HL-60/S4 treated with retinoic acid at 250 ng/mL for 4 days and 3 days (cell line): ENCODE measurements at regions not wholly inside any gene's neighbourhood (a gene's known extent, or its start where the extent isn't known, plus 50 kb on each side); places are given as distances from the start of the nearest gene placed in this dataset.

Experiments
- in situ Hi-C: fragments of 300-500 bp; cut with MboI; formaldehyde crosslinking; loops from 2 replicates; pipeline ENCODE4 v1.7.0; 2022; ENCODE audit warnings: low sequenced_read_pairs

DNA sequence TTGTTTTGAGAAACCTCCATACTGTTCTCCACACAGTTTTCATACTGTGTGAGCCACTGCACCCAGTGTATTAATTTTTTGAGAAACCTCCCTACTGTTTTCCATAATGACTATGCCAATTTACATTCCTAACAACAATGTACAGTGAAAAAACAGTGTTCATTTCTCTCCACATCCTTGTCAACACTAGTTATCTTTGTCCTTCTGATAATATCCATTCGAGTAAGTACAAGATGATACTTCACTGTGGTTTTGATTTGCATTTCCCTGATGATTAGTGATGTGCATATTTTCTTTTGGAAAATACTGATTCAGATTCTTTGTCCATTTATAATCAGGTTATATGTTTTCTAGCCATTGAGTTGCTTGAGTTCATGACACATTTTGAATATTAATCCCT, 462.0 kb downstream of the CDH11 start:
- in situ Hi-C loops: no loop called here

DNA sequence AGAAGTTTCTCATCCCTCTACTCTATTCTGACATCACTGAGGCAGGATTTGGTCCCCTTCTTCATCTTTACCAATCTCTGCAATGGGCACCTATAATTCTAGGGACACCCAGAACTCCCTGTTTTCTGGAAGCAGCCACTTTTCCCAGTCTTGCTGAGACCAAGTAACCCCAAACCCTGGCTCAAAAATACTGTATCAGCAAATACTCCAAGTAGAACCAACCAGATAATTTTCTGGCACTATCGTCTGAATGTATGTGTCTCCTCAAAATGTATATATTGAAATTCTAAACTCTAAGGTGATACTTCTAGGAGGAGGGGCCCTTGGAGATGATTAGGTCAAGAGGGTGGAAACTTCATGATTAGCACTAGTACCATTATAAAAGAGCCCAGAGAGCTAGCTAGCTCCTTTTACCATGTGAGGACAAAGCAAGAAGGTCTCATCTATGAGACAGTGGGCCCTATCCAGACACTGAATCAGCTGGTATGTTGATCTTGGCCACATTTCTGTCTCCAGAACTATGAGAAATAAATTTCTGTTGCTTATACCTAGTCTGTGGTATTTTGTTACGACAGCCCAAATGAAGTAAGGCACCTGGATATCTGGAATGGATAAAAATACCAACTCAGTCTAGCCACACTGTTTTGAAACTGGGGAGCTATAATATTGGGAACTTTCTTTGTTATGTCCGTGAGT, 464.4 kb downstream of the CDH11 start:
- in situ Hi-C loops: no loop called here

DNA sequence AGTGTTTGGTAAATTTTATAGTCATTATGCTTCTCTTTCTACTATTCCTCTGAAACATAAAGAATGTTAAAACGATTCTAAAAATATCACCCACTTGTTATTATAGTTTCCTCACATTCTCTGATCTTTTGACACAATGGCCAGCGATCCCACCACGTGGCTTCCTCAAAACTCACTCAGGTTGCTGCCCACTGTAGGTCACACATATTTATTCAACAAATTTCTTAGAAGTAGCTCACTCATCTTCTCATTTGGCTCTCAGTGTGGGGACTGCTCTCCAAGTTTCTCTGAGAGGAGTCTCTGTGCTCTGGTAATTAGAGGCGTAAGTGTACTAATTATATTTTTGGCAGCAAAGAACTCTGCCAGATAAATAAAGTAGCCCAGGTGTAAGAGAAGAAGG, 465.4 kb downstream of the CDH11 start:
- in situ Hi-C loops: no loop called here

GRCh38 chr16:64654178-64654577, 467.7 kb downstream of the CDH11 start:
- in situ Hi-C loops: no loop called here

- in situ Hi-C loops: no loop called here
Observed at GRCh38 chr16:64648282-64648681, 473.6 kb downstream of the CDH11 start.

- in situ Hi-C loops: no loop called here
Observed at GRCh38 chr16:64641343-64641742, 480.5 kb downstream of the CDH11 start.

GRCh38 chr16:64638766-64639165, 483.1 kb downstream of the CDH11 start:
- in situ Hi-C loops: no loop called here

GRCh38 chr16:64629622-64630021, 492.2 kb downstream of the CDH11 start:
- in situ Hi-C loops: no loop called here

DNA sequence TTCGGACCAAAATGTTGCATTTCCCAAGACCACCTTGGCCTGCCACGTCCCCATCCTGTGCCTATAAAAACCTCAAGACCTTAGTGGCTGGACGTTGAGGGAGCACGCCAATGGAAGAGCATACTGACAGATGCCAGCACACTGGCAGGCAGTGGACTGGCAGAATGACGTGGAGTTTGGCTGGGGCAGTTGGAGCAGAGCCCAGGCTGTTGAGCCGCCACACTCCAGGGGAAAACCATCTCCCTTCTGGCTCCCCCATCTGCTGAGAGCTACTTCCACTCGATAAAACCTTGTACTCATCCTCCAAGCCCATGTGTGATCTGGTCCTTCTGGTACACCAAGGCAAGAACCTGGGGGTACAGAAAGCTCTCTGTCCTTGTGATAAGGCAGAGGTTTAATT, 494.1 kb downstream of the CDH11 start:
- in situ Hi-C loops: no loop called here

DNA sequence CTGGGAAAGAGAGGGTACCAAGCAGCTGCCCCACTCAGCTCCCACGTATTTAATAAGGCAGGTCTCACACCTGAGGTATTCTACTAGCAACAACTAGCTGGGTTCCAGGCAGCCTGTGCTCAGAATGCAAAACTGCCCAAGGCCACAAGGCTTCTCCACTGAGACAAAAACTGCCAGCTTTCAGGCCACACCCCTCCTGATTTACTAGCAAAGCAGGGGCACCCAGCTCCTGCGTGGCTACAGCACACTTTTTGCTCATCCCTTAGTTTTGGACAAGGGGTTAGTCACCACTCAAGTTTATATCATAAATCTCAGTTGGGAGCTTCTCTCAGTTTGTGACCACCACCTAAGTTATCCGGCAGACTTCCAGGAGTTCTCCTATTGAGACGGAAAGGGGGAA, 494.6 kb downstream of the CDH11 start:
- in situ Hi-C loops: no loop called here

- in situ Hi-C loops: no loop called here
Observed at GRCh38 chr16:64626776-64627175, 495.1 kb downstream of the CDH11 start.

DNA sequence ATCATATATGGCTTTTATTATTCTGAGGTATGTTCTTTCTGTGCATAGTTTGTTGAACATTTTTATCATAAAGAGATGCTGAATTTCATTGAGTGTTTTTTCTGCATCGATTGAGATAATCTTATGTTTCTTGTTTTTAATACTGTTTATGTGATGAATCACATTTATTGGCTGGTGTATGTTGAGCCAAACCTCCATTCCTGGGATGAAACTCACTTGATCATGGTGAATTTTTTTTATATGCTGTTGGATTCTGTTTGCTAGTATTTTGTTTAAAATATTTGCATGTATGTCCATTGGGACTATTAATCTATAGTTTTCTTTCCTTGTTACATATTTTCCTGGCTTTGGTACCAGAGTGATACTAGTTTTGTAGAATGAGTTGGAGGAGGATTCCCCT, 500.2 kb downstream of the CDH11 start:
- in situ Hi-C loops: no loop called here

GRCh38 chr16:64617836-64618476, 503.9 kb downstream of the CDH11 start:
- in situ Hi-C loops: no loop called here

- in situ Hi-C loops: no loop called here
Observed at GRCh38 chr16:64615630-64616280, 506.1 kb downstream of the CDH11 start.

GRCh38 chr16:64596196-64596595, 525.7 kb downstream of the CDH11 start:
- in situ Hi-C loops: no loop called here

- in situ Hi-C loops: no loop called here
Observed at GRCh38 chr16:64590513-64590912, 531.4 kb downstream of the CDH11 start.

GRCh38 chr16:64589836-64590235, 532.0 kb downstream of the CDH11 start:
- in situ Hi-C loops: no loop called here

DNA sequence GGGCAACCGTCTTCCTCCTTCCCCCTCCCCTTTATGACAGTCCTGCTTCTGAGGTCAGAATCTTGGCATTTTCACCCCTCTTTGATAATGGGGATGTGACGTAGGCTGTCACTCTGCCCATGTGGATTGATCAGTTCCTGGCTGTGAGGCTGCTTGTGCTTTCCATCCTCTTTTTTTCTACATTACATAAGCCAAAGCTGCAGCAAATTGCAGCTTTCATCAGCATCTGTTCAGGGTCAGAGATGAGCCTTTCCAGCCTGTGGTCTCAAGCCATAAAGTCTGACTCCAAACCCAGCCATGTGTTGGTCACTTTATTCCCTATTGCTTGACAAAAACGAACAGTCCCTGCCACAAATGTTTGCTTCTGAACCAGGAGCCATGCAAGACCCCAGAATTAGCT, 535.1 kb downstream of the CDH11 start:
- in situ Hi-C loops: no loop called here

GRCh38 chr16:64585367-64585766, 536.5 kb downstream of the CDH11 start:
- in situ Hi-C loops: no loop called here

- in situ Hi-C loops: no loop called here
Observed at GRCh38 chr16:64580558-64580957, 541.3 kb downstream of the CDH11 start.

DNA sequence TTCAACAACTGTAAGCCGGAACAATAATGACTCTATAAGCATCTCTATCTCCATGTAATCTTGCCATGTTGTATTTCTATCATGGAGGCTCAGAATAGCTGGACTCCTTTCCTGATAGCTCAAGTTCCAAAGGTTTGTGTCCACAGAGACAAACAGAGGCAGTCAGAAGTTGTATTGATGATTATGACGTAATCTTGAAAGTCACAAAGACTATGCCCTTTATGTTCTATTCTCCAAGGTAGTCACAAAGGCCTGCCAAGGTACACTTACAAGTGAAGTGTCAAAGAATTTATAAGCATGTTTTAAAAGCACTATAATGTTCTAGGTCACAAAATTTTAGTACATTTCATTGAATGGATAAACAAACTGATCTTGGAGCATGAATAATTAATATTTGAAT, 542.2 kb downstream of the CDH11 start:
- in situ Hi-C loops: no loop called here

- in situ Hi-C loops: no loop called here
Observed at GRCh38 chr16:64545768-64546167, 576.1 kb downstream of the CDH11 start.
